Endothelial cell (in vitro differentiated cells): ENCODE measurements at regions not wholly inside any gene's neighbourhood (a gene's known extent, or its start where the extent isn't known, plus 50 kb on each side); places are given as distances from the start of the nearest gene placed in this dataset.

Experiments used
- DNase-seq: peaks from one replicate; pipeline ENCODE4 v3.0.0; 2021; ENCODE audit warnings: low spot score
- H3K27ac Mint-ChIP-seq: one replicate; pipeline ENCODE4 v1.8.0; 2021; ENCODE audit warnings: mixed read lengths, inconsistent platforms; ENCODE audit not compliant: unreplicated experiment
- H3K27me3 Mint-ChIP-seq: one replicate; pipeline ENCODE4 v1.8.0; 2021; ENCODE audit warnings: mild to moderate bottlenecking, moderate library complexity, mixed read lengths, inconsistent platforms; ENCODE audit not compliant: unreplicated experiment
- H3K36me3 Mint-ChIP-seq: one replicate; pipeline ENCODE4 v1.8.0; 2021; ENCODE audit warnings: mild to moderate bottlenecking, low read depth, mixed read lengths, inconsistent platforms; ENCODE audit not compliant: unreplicated experiment
- H3K4me1 Mint-ChIP-seq: one replicate; pipeline ENCODE4 v1.8.0; 2021; ENCODE audit warnings: mild to moderate bottlenecking, mixed read lengths, inconsistent platforms; ENCODE audit not compliant: unreplicated experiment
- H3K4me3 Mint-ChIP-seq: one replicate; pipeline ENCODE4 v1.8.0; 2021; ENCODE audit warnings: mild to moderate bottlenecking, mixed read lengths, inconsistent platforms; ENCODE audit not compliant: unreplicated experiment
- H3K9me3 Mint-ChIP-seq: one replicate; pipeline ENCODE4 v1.8.0; 2021; ENCODE audit warnings: mixed read lengths, inconsistent platforms; ENCODE audit not compliant: unreplicated experiment
- TF ChIP-seq, protein P1 (sequence below): fragments of 200-600 bp; sonication (generic); IDR thresholded peaks from one replicate; pipeline ENCODE4 v1.5.0; 2021; ENCODE audit warnings: antibody characterized with exemption; ENCODE audit not compliant: unreplicated experiment

DNA sequence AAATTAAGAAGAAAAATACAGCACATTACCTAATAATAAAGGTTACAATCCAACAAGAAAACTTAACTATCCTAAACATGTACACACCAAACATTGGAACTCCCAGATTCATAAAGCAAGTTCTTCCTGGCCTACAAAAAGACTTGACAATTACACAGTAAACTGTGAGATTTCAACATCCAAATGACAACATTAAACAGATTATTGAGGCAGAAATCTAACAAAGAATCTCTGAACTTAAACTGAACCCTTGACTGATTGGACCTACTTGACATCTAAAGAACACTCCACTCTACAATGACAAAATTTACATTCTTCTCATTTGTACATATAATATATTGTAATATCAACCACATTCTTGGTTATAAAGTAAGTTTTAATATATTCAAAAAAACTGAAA is 1341.3 kb downstream of the LRFN5 start:
- no peak for DNase-seq
- H3K36me3 Mint-ChIP-seq: no peaks in the 10 kb centered on the region

DNA sequence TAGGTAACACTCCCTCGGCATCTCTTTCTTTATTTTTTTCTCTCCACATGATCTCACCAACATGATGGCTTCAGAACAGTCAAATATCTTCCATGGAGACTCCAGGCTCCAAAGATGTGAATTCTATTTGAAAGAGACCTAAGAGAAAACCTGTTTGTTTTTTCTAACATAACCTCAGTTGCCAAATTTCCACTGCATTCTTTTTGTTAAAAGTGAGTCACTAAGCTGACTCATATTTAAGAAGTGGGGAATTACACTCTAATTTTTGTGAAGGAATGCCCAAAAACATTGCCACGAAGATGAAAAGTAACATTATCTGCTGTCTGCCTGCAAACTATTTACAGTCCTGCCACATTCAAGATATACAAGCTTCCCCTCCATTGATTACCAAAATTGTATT is 1337.6 kb downstream of the LRFN5 start:
- Mint-ChIP-seq H3K4me1 (no peaks in the 10 kb centered on the region), H3K9me3 (no peaks in the 10 kb centered on the region), H3K36me3 (no peaks in the 10 kb centered on the region), H3K27ac (no peak overlapping the region), H3K27me3 (no peaks in the 10 kb centered on the region), H3K4me3 (no peak overlapping the region)
- DNase-seq: no peak
- TF ChIP-seq, protein P1, sequence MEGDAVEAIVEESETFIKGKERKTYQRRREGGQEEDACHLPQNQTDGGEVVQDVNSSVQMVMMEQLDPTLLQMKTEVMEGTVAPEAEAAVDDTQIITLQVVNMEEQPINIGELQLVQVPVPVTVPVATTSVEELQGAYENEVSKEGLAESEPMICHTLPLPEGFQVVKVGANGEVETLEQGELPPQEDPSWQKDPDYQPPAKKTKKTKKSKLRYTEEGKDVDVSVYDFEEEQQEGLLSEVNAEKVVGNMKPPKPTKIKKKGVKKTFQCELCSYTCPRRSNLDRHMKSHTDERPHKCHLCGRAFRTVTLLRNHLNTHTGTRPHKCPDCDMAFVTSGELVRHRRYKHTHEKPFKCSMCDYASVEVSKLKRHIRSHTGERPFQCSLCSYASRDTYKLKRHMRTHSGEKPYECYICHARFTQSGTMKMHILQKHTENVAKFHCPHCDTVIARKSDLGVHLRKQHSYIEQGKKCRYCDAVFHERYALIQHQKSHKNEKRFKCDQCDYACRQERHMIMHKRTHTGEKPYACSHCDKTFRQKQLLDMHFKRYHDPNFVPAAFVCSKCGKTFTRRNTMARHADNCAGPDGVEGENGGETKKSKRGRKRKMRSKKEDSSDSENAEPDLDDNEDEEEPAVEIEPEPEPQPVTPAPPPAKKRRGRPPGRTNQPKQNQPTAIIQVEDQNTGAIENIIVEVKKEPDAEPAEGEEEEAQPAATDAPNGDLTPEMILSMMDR: no peak

More for the DNA sequence above, 1341.3 kb downstream of the LRFN5 start:
- Mint-ChIP-seq H3K27ac (no peak overlapping the region), H3K27me3 (no peaks in the 10 kb centered on the region), H3K4me1 (no peaks in the 10 kb centered on the region), H3K4me3 (no peak overlapping the region), H3K9me3 (no peaks in the 10 kb centered on the region)
- TF ChIP-seq, protein P1: no peak

DNA sequence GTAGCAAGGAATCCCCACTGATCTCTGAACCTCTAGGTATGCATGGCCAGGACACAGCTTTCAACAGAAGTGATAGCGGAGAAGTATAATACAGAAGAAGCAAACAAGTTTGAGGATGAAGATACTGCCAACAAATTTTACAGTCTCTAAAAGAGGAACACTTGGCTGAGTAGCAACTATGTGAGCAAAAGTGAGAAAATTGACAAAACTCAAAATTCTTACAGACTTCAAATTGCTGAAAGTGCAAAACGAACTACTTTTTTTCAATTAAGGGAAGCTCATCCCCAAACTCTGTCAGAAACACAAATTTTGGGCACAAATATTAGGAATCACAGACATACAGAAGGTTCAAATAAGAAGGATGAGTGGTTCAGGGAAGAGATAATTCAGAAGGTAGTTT is 1324.6 kb downstream of the LRFN5 start:
- Mint-ChIP-seq H3K27me3 (no peaks in the 10 kb centered on the region), H3K27ac (no peak overlapping the region), H3K4me1 (no peaks in the 10 kb centered on the region), H3K4me3 (no peak overlapping the region), H3K36me3 (no peaks in the 10 kb centered on the region), H3K9me3 (no peaks in the 10 kb centered on the region)
- TF ChIP-seq, protein P1: no peak
- DNase-seq: no peak

DNA sequence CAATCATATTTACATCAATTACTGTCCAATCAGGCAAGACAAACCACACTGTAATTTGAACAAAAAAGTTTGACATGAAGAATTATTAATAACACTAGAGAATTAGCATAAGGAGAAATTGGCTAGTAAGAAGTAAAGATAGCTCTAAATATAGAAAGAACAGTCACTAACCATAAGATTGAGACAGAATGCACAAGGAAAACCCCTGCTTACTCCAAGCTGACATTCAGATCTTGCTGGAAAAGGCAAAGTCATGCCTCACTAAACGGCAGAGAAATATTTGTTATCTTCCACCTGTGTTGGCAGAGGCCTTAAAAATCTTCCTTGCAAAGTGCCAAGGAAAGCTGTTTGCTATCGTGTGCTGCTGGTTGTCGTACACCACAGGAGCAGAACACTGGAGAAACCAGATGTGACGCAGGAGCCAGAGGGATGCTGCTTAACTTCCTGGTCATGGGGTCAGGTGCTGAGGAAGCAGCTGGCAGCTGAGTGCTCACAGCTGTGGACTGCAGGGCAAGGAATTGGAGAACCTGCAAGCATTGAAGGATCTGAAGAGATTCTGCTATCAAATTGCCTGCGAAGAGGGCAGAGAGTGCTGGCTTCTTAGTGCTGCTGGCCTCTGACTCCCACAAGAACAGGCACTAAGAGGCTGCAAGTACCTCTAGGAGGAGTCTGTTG is 1323.3 kb downstream of the LRFN5 start:
- Mint-ChIP-seq H3K4me3 (no peak overlapping the region), H3K27ac (no peak overlapping the region), H3K4me1 (no peaks in the 10 kb centered on the region), H3K36me3 (no peaks in the 10 kb centered on the region), H3K27me3 (no peaks in the 10 kb centered on the region), H3K9me3 (no peaks in the 10 kb centered on the region)
- peak; percentile 8 for DNase-seq
- TF ChIP-seq, protein P1: no peak

DNA sequence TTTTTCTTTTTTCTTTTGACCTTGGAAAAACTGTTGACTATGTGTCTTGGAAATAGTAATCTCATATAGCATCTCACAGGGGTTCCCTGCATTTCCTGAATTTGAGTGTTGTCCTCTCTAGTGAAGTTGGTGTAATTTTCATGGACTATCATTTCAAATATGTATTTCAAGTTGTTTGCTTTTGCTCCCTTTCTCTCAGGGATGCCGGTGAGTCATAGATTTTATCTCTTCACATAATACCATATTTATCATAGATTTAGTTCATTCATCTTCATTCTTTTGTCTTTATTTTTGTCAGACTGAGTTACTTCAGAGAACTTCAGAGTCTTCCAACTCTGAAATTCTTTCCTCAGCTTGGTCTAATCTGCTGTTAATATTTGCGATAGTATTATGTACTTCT is 1320.6 kb downstream of the LRFN5 start:
- no peak for DNase-seq
- Mint-ChIP-seq H3K4me1 (no peaks in the 10 kb centered on the region), H3K4me3 (no peak overlapping the region), H3K36me3 (no peaks in the 10 kb centered on the region), H3K27ac (no peak overlapping the region), H3K9me3 (no peaks in the 10 kb centered on the region), H3K27me3 (no peaks in the 10 kb centered on the region)
- TF ChIP-seq, protein P1: no peak
